Lower leg skin (tissue), 3 donors: ENCODE measurements at regions not wholly inside any gene's neighbourhood (a gene's known extent, or its start where the extent isn't known, plus 50 kb on each side); places are given as distances from the start of the nearest gene placed in this dataset.

Source experiments
- POLR2A ChIP-seq, 2 donors: fragments of 450-650 bp; IDR thresholded peaks; one replicate each; pipeline ENCODE4 v1.6.1; 2016 to 2017; ENCODE audit warnings: antibody characterized with exemption in 2 of 2, mild to moderate bottlenecking in 1 of 2, moderate library complexity in 1 of 2
- TF ChIP-seq, protein P1 (sequence below), 3 donors: fragments of 450-650 bp; IDR thresholded peaks; one replicate each; pipeline ENCODE4 v1.5.1; 2016; ENCODE audit warnings: antibody characterized with exemption in 3 of 3, mild to moderate bottlenecking in 3 of 3, moderate library complexity in 2 of 3

DNA sequence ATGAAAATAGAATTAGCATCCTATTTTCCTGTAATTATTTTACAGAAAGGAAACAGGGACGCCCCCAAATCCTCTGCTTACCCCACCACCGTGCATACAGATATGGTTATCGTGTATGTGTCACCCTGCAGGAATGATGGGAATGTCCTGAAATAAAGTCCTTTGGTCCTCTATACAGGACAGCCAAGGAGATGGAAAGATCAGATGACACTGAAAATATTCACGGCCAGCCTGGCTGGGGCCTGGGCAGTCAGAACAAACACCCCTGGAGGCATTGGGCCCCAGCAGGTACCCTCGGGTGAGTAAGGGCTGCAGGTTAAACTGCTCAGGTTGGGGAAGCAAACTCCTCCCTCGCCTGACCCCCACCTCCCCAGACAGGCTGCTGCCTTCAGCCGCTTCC, 368.0 kb downstream of the FOXL1 start:
- TF ChIP-seq, protein P1, sequence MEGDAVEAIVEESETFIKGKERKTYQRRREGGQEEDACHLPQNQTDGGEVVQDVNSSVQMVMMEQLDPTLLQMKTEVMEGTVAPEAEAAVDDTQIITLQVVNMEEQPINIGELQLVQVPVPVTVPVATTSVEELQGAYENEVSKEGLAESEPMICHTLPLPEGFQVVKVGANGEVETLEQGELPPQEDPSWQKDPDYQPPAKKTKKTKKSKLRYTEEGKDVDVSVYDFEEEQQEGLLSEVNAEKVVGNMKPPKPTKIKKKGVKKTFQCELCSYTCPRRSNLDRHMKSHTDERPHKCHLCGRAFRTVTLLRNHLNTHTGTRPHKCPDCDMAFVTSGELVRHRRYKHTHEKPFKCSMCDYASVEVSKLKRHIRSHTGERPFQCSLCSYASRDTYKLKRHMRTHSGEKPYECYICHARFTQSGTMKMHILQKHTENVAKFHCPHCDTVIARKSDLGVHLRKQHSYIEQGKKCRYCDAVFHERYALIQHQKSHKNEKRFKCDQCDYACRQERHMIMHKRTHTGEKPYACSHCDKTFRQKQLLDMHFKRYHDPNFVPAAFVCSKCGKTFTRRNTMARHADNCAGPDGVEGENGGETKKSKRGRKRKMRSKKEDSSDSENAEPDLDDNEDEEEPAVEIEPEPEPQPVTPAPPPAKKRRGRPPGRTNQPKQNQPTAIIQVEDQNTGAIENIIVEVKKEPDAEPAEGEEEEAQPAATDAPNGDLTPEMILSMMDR (IDR thresholded peaks at IDR 0.05): no peak
- no peak for TF ChIP-seq POLR2A (IDR thresholded peaks at IDR 0.05)
